HG03442 (cell line): ENCODE measurements at regions not wholly inside any gene's neighbourhood (a gene's known extent, or its start where the extent isn't known, plus 50 kb on each side); places are given as distances from the start of the nearest gene placed in this dataset.
"Not testable (repeated sequence)": the region's sequence is repeated elsewhere in the genome, so short reads cannot be mapped to it uniquely, and the experiment has no call there.

Experiments used
- ATAC-seq: cut with Tn5 transposase; IDR thresholded peaks from one replicate; pipeline ENCODE4 v1.9.1; 2021; ENCODE audit warnings: mild to moderate bottlenecking, moderate library complexity; ENCODE audit not compliant: unreplicated experiment

DNA sequence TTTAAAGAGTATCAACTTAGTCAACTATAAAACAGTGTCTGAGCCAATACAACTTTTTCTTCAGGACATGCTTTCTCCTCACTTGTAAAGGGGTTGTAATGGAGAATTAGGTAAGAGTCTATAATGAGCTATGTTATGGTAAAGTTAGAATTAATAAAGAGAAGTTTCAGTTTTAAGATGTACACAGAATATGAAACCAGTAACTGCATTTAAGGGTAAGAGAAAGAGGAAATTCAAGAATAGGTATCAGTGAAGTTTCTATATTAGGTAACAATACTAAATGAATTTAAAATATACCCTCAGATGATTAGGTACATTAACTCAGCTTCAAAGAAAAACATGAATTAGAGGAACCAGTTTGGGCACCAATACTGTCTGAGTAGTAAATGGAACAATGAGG is 1444.3 kb upstream of the ADGRB3 start:
- ATAC-seq: no peak

GRCh38 chr6:67184405-67184804 is 1450.7 kb upstream of the ADGRB3 start:
- no peak for ATAC-seq

- ATAC-seq: no peak
These were observed 1460.0 kb upstream of the ADGRB3 start for GRCh38 chr6:67175101-67175500.

DNA sequence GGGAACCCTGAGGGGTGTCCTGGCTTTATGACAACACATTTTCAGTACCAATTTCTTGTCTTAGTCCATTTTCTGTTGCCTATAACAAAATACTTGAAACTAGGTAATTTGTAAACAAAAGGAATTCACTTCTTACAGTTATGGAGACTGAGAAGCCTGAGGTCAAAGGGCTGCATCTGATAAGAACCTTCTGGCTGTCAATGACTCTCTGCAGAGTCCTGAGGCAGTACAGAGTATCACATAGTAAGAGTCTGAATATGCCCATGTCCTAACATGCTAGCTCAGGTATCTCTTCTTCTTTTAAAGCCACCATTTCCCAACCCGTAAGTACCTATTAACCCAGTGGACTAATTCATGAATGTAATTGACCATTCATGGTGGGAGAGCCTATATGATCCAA is 1458.6 kb upstream of the EYS start:
- ATAC-seq: no peak

- ATAC-seq: no peak
These were observed 1453.8 kb upstream of the EYS start for GRCh38 chr6:67160820-67161219.

GRCh38 chr6:67141005-67141404 is 1434.0 kb upstream of the EYS start:
- ATAC-seq: no peak

GRCh38 chr6:67133973-67134372 is 1426.9 kb upstream of the EYS start:
- no peak for ATAC-seq

DNA sequence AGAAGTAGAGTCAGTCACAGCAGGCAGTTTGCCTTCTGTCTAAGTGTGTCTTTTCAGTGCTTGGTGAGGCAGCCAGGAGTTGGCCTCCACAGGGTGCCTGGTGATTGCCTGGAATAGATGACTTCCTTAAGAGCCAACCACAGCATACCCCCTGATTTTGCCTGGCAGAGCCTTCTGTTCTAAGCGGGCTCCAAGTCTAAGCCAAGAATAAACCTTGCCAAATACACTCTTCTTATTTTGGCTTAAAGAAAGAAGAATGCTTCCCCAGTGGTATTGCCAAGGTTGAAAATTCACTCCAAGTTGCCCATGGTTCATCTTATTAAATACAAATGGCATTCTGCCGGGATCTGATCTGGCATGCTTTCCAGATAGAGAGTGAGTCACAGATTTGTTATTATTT is 1424.8 kb upstream of the EYS start:
- no peak for ATAC-seq

DNA sequence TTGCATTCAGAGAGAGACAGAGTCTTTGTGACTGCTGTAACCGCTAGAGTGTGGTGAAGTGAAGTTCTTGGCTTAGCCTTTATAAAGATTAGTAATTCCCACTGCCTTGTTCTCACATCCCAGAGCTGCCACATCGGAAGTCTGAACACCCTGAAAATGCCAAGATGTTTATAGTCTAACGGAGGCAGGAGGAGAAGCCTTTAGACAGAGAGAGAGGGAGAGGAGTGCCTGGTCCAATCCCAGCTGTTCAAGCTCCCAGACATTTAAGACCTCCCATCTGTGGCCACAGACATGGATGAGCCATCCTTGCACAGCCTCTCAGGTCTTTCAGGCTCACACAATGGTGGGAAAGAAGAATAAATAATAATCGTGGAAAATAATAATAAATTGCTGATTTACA is 1422.8 kb upstream of the EYS start:
- ATAC-seq: no peak

GRCh38 chr6:67127041-67127440 is 1420.0 kb upstream of the EYS start:
- ATAC-seq: no peak

GRCh38 chr6:67121115-67121514 is 1414.1 kb upstream of the EYS start:
- ATAC-seq: no peak

DNA sequence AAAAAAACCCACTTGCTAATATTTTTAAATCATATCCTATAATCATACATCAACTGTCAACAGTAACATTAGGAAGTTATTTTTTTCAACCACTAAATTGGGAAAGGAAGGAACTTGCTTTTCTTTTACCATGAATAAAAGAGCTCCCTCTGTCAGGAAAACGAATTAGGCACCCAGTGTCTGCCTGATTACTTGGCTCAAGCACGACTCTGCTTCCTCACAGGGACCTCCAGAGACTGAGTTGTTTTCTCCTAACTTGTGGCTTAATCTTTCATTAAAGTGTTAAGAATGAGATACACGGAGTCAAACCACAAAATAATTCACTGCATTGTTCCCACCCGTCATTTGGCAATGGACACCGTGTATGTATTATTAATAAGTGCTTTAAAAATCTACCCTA is 1405.1 kb upstream of the EYS start:
- ATAC-seq: no peak

DNA sequence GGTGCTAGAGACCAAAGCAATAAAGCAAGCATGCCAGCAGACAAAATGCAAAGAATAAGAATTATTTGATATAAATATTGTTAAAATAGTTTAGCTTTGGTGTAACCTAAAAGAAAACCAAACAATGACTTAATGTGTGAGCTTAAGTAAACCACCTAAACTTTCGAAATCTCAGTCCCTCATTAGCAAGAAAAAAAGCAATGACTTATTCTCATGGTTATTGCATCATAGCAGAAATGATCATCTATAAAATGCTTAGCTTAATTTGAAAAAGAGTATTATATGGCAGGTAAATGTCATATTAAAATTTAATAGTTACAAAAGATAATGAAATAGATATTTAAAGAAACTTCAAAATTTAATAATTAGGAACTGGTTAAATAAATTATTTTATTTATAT is 1395.7 kb upstream of the EYS start:
- no peak for ATAC-seq

GRCh38 chr6:67095618-67096226 is 1388.7 kb upstream of the EYS start:
- ATAC-seq: not testable (repeated sequence)

GRCh38 chr6:67094431-67094946 is 1387.5 kb upstream of the EYS start:
- ATAC-seq: no peak

DNA sequence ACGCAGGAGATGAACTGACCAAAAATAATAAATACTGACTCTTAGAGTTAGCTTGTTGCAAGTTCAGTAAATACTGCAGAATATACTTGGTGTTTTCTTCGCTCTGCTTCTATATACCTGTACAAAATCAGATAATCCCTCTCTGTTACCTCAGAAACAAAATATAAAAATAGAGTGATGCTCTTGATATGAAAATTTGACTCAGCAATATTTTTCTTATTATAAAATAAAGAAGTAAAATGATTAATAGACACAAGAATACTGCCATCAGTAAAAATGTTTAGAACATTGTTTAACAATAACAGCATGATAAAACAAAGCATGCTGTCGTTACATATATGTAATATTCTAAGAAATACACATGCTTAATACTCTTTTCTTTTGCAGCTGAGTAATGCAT is 1366.9 kb upstream of the EYS start:
- no peak for ATAC-seq

GRCh38 chr6:67068781-67069180 is 1361.8 kb upstream of the EYS start:
- ATAC-seq: no peak

DNA sequence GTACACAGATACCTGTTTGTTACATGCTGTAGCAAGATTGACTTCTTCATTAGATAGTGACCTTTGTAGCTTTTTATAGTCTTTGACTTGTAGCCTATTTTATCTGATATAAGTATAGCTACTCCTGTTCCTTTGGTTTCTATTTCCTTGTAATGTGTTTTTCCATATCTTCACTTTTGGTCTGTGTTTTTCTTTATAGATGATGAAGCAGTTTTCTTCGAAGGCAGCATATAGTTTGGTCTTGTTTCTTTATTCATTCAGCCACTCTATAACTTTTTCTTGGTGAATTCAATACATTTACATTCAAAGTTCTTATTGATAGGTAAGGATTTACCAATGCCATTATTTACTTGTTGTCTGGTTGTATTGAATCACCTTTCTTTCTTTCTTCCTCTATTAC is 1357.3 kb upstream of the EYS start:
- no peak for ATAC-seq

DNA sequence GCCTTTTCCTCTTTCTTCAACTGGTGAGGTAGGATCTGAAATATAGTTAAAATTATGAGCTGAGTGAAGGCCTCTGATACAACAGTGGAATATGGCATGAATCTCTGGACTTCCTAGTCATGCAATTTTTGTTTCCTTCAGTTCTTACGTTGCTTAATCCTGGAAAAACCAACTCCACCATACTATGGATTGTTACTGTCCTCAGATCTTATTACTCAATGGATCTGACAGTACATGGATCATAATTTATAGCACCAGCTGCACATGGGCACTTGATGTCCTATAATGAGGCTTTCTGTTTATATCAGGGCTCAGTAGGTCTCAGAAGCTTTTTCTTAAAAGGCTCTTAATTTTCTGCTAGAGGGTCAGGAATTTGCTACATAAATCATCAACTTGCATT is 1341.0 kb upstream of the EYS start:
- no peak for ATAC-seq

DNA sequence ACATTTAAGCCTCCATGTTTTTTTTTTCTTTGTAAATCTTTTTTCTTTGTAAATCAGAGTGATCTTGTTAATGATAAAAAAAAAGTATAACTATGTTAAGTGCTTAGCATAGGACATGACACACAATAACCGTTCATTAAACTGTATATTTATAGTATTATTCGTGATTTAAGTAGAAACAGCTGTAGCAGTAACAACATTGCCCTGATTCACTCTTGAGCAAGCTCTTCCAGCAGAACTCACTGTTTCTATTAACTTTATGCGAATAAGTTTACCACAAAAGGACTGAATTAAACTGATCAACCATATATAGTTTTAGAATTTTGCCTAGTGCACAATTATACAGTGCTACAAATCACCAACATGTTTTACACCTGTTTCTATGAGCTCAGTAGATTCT is 1338.0 kb upstream of the EYS start:
- ATAC-seq: no peak

DNA sequence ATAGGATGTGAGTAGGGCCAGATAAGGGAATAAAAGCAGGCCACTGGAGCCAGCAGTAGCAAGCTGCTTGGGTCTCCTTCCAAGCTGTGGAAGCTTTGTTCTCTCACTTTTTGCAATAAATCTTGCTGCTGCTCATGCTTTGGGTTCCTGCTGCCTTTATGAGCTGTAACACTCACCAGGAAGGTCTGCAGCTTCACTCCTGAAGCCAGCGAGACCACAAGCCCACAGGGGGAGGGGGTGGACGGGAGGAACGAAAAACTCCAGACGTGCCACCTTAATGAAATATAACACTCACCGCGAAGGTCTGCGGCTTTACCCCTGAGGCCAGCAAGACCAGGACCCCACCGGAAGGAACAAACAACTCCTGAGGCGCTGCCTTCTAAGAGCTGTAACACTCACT is 1324.4 kb upstream of the EYS start:
- ATAC-seq: no peak

GRCh38 chr6:67030861-67031260 is 1323.8 kb upstream of the EYS start:
- ATAC-seq: no peak

DNA sequence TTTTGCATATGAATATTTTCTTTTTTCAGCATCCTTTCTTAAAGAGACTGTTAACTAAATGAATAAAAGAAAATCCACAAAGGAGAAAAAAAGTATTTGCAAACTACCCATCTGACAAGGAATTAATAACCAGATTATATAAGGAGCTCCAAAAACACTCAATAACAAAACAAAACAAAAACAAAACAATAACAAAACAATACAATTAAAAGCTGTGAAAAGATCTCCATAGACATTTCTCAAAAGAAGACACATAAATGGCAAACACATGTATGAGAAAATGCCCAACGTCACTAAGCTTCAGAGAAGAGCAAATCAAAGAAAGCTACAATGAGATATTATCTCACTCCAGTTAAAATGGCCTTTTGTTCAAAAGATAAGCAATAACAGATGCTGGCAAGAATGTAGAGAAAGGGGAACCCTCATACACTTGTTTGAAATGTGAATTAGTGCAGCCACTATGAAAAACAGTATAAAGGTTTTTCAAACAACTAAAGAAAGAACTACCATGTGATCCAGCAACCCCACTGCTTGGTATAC is 1310.0 kb upstream of the EYS start:
- no peak for ATAC-seq
